ENCODE measurements at regions not wholly inside any gene's neighbourhood (a gene's known extent, or its start where the extent isn't known, plus 50 kb on each side); places are given as distances from the start of the nearest gene placed in this dataset.

- ChIA-PET CTCF (no interaction called here), POLR2A (no interaction called here)
Observed at GRCh38 chrX:74085642-74086236, 218.2 kb upstream of the ZCCHC13 start.

GRCh38 chrX:74080165-74080564, 223.8 kb upstream of the ZCCHC13 start:
- POLR2A ChIA-PET = no interaction called here
- TF ChIP-seq ZNF488 (tag by site-specific recombination; IDR thresholded peaks at IDR 0.05) = no peak
- no peak for TF ChIP-seq ZNF426 (tag by site-specific recombination; IDR thresholded peaks at IDR 0.05)
- TF ChIP-seq KLF10 (tag by site-specific recombination; IDR thresholded peaks at IDR 0.05) = no peak
- TF ChIP-seq ZNF202 (tag by site-specific recombination; IDR thresholded peaks at IDR 0.05; ENCODE audit: borderline replicate concordance) = no peak
- no peak for TF ChIP-seq ZNF221 (tag by site-specific recombination; IDR thresholded peaks at IDR 0.05; ENCODE audit: borderline replicate concordance)
- TF ChIP-seq SETDB1 (IDR thresholded peaks at IDR 0.05; ENCODE audit: insufficient read length, low read length) = peak; percentile 53
- TF ChIP-seq ZBTB7A (tag by site-specific recombination; IDR thresholded peaks at IDR 0.05; ENCODE audit: low read depth) = no peak
- Histone ChIP-seq H3K9me3 (ENCODE audit: control insufficient read depth, insufficient read depth, low read depth, low read length) (peaks cover 3% of the 10 kb centered on the region; the same call in 1 of the 2 replicates), H3K4me3 (ENCODE audit: low read depth, low read length) (no peak overlapping the region), H3K27ac (ENCODE audit: extremely low read depth, low read depth, low read length) (no peak overlapping the region), H3K36me3 (ENCODE audit: control insufficient read depth in 2 of 2, insufficient read depth in 1 of 2, low read length in 2 of 2) (no peaks in the 10 kb centered on the region), H3K4me1 (ENCODE audit: control insufficient read depth, insufficient read depth, low read length) (no peaks in the 10 kb centered on the region)
- CTCF ChIA-PET = interaction anchor here (1.3 kb wide), 1 partner anchor 350 kb away, joined by 3 read pairs; no protein-coding TSS in a partner anchor

More at GRCh38 chrX:74085642-74086236, 218.2 kb upstream of the ZCCHC13 start:
- H3K9me3 ChIP-seq (ENCODE audit: control insufficient read depth, insufficient read depth, low read depth, low read length) = peaks cover 5% of the 10 kb centered on the region
- no peaks in the 10 kb centered on the region for H3K4me1 ChIP-seq (ENCODE audit: control insufficient read depth, insufficient read depth, low read length)
- no peak overlapping the region for H3K4me3 ChIP-seq (ENCODE audit: low read depth, low read length)
- H3K27ac ChIP-seq (ENCODE audit: extremely low read depth, low read depth, low read length) = no peak overlapping the region
- TF ChIP-seq ZNF341 (tag by site-specific recombination; IDR thresholded peaks at IDR 0.05; ENCODE audit: low read depth) = no peak
- TF ChIP-seq MYNN (tag by site-specific recombination; IDR thresholded peaks at IDR 0.05; ENCODE audit: borderline replicate concordance) = no peak
- no peak for TF ChIP-seq ZBTB44 (tag by site-specific recombination; IDR thresholded peaks at IDR 0.05)
- no peak for TF ChIP-seq ZNF580 (tag by site-specific recombination; IDR thresholded peaks at IDR 0.05)
- no peak for TF ChIP-seq ZNF549 (tag by site-specific recombination; IDR thresholded peaks at IDR 0.05)
- no peak for TF ChIP-seq ZNF707 (tag by site-specific recombination; IDR thresholded peaks at IDR 0.05)
- TF ChIP-seq ZNF660 (tag by site-specific recombination; IDR thresholded peaks at IDR 0.05) = no peak
- no peak for TF ChIP-seq ZNF548 (tag by site-specific recombination; IDR thresholded peaks at IDR 0.05)
- TF ChIP-seq ZNF664 (tag by site-specific recombination; IDR thresholded peaks at IDR 0.05) = no peak
- TF ChIP-seq ZFHX2 (tag by site-specific recombination; conservative IDR thresholded peaks at IDR 0.05) = no peak
- TF ChIP-seq KLF7 (tag by site-specific recombination; IDR thresholded peaks at IDR 0.05; ENCODE audit: borderline replicate concordance) = no peak
- no peak for TF ChIP-seq ZNF335 (tag by site-specific recombination; conservative IDR thresholded peaks at IDR 0.05)
- no peak for TF ChIP-seq ZNF10 (tag by site-specific recombination; IDR thresholded peaks at IDR 0.05)
- TF ChIP-seq SP3 (tag by site-specific recombination; IDR thresholded peaks at IDR 0.05) = no peak
- no peak for TF ChIP-seq ZNF184 (tag by site-specific recombination; IDR thresholded peaks at IDR 0.05)
- no peak for TF ChIP-seq ZNF174 (tag by site-specific recombination; IDR thresholded peaks at IDR 0.05)
- no peak for TF ChIP-seq RBAK (tag by site-specific recombination; IDR thresholded peaks at IDR 0.05)
- no peaks in the 10 kb centered on the region for H3K36me3 ChIP-seq (ENCODE audit: control insufficient read depth in 2 of 2, insufficient read depth in 1 of 2, low read length in 2 of 2)

All from HEK293 (cell line).